ENCODE measurements at regions not wholly inside any gene's neighbourhood (a gene's known extent, or its start where the extent isn't known, plus 50 kb on each side); places are given as distances from the start of the nearest gene placed in this dataset.
"Not testable (repeated sequence)": the region's sequence is repeated elsewhere in the genome, so short reads cannot be mapped to it uniquely, and the experiment has no call there.

- intact Hi-C loops (cut with DNase I): no loop called here
- no peak for DNase-seq (ENCODE audit: low spot score)
Observed at GRCh38 chr4:160423879-160424451, 1321.1 kb downstream of the RAPGEF2 start.

DNA sequence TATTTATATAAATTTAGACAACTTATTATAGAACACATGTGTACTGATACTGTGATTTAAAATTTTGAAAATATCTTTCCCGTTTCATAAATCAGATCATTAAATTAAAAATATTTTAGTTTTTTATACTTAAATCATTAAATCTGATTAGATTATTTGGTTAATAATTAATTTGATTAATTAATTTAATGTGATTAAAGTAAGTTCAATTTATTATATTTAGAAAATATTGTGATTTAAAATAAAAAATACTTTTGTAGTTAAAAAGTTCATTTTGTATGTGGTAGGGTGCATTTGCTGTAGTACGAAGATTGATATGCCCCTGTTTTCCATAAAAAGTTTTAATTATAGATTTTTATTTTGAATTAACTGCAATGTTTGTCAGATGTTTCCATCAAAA, 1323.4 kb downstream of the RAPGEF2 start:
- intact Hi-C loops (cut with DNase I): no loop called here

GRCh38 chr4:160450876-160451275, 1348.0 kb downstream of the RAPGEF2 start:
- intact Hi-C loops (cut with DNase I): no loop called here
- no peak for DNase-seq (ENCODE audit: low spot score)

More for the DNA sequence above, 1323.4 kb downstream of the RAPGEF2 start:
- no peak for DNase-seq (ENCODE audit: low spot score)

- DNase-seq (ENCODE audit: low spot score); intact Hi-C loops (cut with DNase I): not testable (repeated sequence)
Observed at GRCh38 chr4:160481696-160482690, 1379.1 kb downstream of the RAPGEF2 start.

DNA sequence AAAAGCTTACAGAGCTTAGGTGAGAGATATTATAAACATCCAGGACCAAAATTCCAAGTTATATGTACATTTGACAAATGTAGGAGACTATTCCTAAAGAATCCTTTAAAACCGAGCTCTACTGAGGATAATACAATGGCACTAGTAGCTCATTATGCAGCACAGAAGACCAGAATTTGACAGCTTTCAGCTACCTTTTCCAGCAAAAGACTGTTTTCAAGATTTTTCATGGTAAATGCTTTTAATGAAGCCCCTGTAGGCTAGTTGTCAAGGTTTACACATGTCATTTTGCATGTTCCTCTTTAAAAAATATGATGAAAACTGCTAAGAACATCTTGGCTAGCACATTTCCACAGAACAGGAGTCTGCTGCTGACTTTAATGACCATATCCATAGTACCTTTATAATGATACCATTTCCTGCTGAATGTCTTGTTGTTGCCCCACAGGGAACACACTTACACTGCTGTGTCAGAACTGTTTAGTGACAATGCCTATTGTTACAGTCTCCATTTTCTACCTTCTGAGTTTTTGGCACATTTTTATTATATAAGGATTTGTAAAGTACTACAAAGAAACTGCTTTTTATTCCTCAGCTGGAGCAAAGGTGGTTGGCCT, 1382.3 kb downstream of the RAPGEF2 start:
- DNase-seq (ENCODE audit: low spot score): no peak
- intact Hi-C loops (cut with DNase I): no loop called here

DNA sequence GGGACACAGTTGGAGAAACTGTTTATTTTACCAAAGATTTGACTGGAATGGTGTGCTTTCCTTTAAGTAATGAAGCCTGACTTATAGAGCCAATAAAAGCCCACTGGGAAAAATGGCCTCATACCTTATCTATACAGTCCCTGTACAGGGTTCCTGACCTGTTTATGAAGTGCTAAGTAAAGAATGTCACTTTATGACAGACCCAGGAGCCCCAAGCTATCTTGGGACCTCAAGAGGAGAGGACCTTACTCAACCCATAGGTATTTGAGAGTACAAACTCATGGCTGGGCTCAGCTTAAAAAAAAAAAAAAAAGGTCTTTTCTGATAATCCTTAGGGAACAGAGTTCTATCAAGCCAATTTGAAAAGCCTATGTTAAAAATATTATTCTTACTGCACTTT, 1389.3 kb downstream of the RAPGEF2 start:
- DNase-seq (ENCODE audit: low spot score): no peak
- intact Hi-C loops (cut with DNase I): no loop called here

DNA sequence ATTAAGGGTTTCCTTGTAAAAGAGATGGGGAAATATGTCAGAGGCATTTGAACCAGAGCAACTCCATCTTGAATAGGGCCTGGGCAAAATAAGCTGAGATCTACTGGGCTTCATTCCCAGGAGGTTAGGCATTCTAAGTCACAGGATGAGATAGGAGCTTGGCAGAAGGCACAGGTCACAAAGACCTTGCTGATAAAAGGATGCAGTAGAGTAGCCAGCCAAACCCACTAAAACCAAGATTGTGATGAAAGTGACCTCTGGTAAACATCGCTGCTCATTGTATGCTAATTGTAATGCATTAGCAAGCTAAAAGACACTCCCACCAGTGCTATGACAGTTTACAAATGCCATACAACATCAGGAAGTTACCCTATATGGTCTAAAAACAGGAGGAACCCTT, 1390.3 kb downstream of the RAPGEF2 start:
- intact Hi-C loops (cut with DNase I): no loop called here
- no peak for DNase-seq (ENCODE audit: low spot score)

GRCh38 chr4:160495356-160495755, 1392.5 kb downstream of the RAPGEF2 start:
- intact Hi-C loops (cut with DNase I): no loop called here
- DNase-seq (ENCODE audit: low spot score): no peak

DNA sequence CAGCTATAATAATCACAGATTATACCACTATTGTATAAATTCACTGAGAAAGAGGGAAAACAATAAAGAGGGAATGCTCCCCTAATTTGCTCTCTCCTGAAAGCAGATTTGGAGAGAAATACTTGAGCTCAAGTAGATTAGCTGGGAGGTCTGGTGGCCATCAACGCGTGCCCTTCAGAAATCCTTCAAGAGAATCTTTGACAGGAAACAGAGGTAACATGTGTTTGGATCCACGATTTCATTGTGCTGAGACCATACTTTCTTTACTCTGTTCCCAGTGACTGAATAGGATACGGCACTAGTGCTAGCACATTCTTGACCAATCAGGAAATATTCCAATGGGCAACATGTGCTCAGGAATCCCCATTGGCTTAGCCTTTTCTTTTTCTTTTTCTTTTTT, 1395.3 kb downstream of the RAPGEF2 start:
- DNase-seq (ENCODE audit: low spot score): no peak
- intact Hi-C loops (cut with DNase I): no loop called here

GRCh38 chr4:160505724-160506123, 1402.8 kb downstream of the RAPGEF2 start:
- intact Hi-C loops (cut with DNase I): no loop called here
- DNase-seq (ENCODE audit: low spot score): no peak

DNA sequence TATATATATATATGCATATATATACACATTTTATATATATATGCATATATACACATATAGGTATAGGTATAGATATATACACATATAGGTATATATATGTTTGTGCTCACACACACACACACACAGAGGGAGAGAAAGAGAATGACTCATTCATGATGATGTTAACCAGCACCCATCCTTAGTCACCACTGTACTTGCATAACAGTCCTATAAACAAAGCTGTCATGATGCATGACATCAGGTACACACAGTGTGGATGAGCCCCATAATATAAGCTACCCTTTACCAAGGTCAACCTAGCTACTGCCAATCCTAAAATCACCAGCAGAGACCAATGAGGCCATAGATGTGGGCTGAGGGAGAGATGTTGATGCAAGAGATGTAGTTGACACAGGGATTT, 1408.0 kb downstream of the RAPGEF2 start:
- intact Hi-C loops (cut with DNase I): no loop called here

GRCh38 chr4:160514126-160514525, 1411.2 kb downstream of the RAPGEF2 start:
- no peak for DNase-seq (ENCODE audit: low spot score)
- intact Hi-C loops (cut with DNase I): no loop called here

More for the DNA sequence above, 1408.0 kb downstream of the RAPGEF2 start:
- DNase-seq (ENCODE audit: low spot score): no peak

DNA sequence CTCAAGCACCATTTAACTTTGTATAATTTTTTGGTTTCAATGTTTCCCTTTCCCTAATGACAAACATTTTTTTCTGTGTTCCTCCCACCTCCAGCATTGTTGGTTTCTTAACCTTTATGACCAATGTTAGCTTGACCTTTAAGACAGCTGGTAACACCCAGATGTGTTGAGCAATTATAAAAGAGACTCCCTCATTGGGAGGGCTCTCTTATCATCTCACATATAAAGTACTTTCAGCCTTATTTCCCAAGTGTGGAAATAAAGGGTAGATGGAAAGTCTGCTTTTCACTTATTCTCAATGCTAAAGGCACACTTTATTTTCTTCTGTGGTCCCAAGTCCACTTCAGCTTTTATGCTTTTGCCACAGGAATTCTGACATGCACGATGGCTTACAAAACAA, 1420.4 kb downstream of the RAPGEF2 start:
- no peak for DNase-seq (ENCODE audit: low spot score)
- intact Hi-C loops (cut with DNase I): no loop called here

DNA sequence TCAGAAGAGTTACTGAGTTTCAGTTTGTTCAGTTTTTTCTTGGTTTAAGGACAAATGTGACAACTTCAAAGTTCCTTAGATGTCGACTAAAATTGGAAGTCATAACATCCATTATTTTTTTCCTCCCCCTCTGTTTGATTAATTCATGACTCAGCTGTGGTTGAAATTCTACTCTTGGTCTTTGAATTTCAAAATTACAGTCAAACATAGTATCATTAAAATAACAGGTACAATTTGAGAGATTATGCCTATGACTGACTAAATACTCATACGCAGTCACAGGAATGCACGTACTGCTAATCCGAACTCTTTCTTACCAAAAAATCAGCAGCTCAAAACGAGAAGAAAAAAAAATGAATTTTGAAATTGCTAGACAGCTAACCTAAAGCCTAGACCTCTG, 1434.8 kb downstream of the RAPGEF2 start:
- intact Hi-C loops (cut with DNase I): no loop called here
- no peak for DNase-seq (ENCODE audit: low spot score)

DNA sequence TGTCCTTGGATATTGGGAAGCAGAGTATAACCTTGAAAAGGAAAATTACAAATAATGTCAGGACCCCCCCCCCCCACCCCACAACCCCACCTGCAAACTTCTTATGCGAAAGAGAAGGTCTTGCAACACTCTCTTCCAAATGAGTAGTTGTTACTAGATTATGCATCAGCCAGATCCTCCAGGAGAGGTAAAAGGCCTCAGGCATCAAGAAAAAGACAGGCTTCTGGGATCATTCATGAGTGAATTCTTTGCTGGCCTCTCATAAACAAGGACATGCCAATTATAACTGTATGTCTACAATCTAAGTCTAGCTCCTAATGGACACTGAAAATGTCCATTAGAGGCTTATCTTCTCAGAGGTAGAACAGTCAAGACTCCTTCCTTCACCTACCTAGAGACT, 1443.3 kb downstream of the RAPGEF2 start:
- intact Hi-C loops (cut with DNase I): no loop called here
- DNase-seq (ENCODE audit: low spot score): no peak

DNA sequence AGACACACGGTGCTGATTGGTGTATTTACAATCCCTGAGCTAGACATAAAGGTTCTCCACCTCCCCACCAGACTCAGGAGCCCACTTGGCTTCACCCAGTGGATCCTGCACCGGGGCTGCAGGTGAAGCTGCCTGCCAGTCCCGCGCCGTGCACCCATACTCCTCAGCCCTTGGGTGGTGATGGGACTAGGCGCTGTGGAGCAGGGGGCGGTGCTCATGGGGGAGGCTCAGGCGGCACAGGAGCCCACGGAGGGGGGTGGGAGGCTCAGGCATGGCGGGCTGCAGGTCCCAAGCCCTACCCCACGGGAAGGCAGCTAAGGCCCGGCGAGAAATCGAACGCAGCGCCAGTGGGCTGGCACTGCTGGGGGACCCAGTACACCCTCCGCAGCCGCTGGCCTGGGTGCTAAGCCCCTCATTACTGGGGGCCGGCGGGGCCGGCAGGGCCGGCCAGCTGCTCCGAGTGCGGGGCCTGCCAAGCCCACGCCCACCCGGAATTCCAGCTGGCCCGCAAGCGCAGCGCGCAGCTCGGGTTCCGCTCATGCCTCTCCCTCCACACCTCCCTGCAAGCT, 1447.2 kb downstream of the RAPGEF2 start:
- DNase-seq (ENCODE audit: low spot score): peak; percentile 60
- intact Hi-C loops (cut with DNase I): not testable (repeated sequence)

GRCh38 chr4:160562661-160563060, 1459.8 kb downstream of the RAPGEF2 start:
- intact Hi-C loops (cut with DNase I): no loop called here
- no peak for DNase-seq (ENCODE audit: low spot score)

DNA sequence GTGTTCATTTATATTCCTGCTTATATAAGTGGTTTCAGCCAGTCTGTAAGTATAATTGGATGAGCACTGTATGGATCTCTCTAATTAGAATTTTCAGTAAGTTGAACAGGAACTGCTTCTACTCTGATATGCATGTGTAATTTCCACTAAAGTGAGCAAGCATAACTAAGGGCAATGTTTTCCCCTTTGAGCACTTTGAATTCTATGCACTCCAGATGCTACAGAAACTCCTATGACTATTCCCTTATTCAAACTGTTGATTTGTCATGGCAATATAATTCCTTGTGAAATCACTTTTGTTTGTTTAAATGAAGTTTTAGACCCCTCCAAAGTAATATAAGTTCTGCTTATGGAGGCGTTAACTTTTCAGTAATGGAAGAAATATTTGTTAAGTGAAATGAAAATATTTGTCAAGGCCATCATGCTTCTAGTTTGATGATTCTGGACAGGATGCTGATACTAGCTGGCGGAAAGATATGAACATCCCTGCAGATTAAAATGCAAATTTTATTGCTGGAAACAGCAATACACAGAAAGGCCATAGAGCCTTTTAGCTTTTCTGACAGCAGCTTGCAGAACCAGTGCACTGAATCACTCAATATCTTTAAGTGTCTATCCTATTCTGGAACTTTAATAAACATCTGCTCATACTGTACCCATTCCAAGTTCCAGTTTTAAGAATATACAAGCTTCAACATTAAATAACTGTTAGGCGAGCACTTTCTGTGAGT, 1460.8 kb downstream of the RAPGEF2 start:
- intact Hi-C loops (cut with DNase I): no loop called here
- DNase-seq (ENCODE audit: low spot score): no peak

GRCh38 chr4:160567634-160568033, 1464.8 kb downstream of the RAPGEF2 start:
- intact Hi-C loops (cut with DNase I): no loop called here

More at GRCh38 chr4:160567634-160568033, 1464.8 kb downstream of the RAPGEF2 start:
- no peak for DNase-seq (ENCODE audit: low spot score)

Data from posterior vena cava (tissue), 2 donors.